Endothelial cell (in vitro differentiated cells): ENCODE measurements at regions not wholly inside any gene's neighbourhood (a gene's known extent, or its start where the extent isn't known, plus 50 kb on each side); places are given as distances from the start of the nearest gene placed in this dataset.

Experiments
- DNase-seq: peaks from one replicate; pipeline ENCODE4 v3.0.0; 2021; ENCODE audit warnings: low spot score
- H3K27ac Mint-ChIP-seq: one replicate; pipeline ENCODE4 v1.8.0; 2021; ENCODE audit warnings: mixed read lengths, inconsistent platforms; ENCODE audit not compliant: unreplicated experiment
- H3K27me3 Mint-ChIP-seq: one replicate; pipeline ENCODE4 v1.8.0; 2021; ENCODE audit warnings: mild to moderate bottlenecking, moderate library complexity, mixed read lengths, inconsistent platforms; ENCODE audit not compliant: unreplicated experiment
- H3K36me3 Mint-ChIP-seq: one replicate; pipeline ENCODE4 v1.8.0; 2021; ENCODE audit warnings: mild to moderate bottlenecking, low read depth, mixed read lengths, inconsistent platforms; ENCODE audit not compliant: unreplicated experiment
- H3K4me1 Mint-ChIP-seq: one replicate; pipeline ENCODE4 v1.8.0; 2021; ENCODE audit warnings: mild to moderate bottlenecking, mixed read lengths, inconsistent platforms; ENCODE audit not compliant: unreplicated experiment
- H3K4me3 Mint-ChIP-seq: one replicate; pipeline ENCODE4 v1.8.0; 2021; ENCODE audit warnings: mild to moderate bottlenecking, mixed read lengths, inconsistent platforms; ENCODE audit not compliant: unreplicated experiment
- H3K9me3 Mint-ChIP-seq: one replicate; pipeline ENCODE4 v1.8.0; 2021; ENCODE audit warnings: mixed read lengths, inconsistent platforms; ENCODE audit not compliant: unreplicated experiment
- CTCF ChIP-seq: fragments of 200-600 bp; sonication (generic); IDR thresholded peaks from one replicate; pipeline ENCODE4 v1.5.0; 2021; ENCODE audit warnings: antibody characterized with exemption; ENCODE audit not compliant: unreplicated experiment

DNA sequence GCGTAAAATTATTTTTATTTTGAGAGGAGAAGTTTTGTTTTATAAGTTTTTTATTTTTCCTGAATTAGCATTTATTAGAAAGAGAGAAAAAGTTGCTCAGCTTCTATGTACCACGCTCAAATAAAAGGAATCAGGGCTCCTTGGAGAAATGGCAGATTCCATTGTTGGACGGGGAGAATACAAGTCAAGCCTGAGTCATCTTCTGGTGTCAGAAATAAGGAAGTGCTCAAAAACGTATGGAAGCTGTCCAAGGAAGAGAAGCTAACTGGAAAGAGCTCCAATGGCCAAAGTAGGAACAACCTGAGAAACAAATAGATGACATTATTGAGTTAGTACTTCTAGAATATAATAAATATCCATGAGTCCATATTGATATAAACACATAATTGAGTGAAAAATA is 89.3 kb upstream of the NEIL3 start:
- Mint-ChIP-seq H3K9me3 (no peaks in the 10 kb centered on the region), H3K4me3 (no peak overlapping the region), H3K27me3 (peaks cover 1% of the 10 kb centered on the region), H3K27ac (no peak overlapping the region), H3K4me1 (peaks cover 14% of the 10 kb centered on the region), H3K36me3 (no peaks in the 10 kb centered on the region)
- TF ChIP-seq CTCF, result no peak
- DNase-seq, result no peak

DNA sequence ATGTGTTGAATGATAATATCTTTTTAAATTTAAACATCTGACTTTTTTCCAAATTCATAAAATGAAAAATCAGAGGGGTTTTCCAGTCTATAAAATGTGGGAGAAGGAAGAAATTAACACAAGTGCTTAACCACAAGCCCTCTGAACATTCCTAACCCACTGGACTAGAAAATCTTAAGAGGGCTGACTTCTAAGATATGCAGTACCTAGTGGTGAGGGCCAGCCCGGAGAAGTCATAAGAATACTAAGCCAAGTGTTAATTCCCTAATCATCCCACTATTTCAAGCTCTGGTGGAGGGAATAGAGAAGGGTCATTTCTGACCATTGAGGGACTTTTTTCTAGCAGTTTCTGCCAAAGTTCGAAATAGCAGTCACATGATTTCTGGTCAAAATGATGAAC is 86.9 kb upstream of the NEIL3 start:
- peaks cover 8% of the 10 kb centered on the region for H3K4me1 Mint-ChIP-seq
- no peaks in the 10 kb centered on the region for H3K9me3 Mint-ChIP-seq
- H3K36me3 Mint-ChIP-seq, result no peaks in the 10 kb centered on the region
- H3K27ac Mint-ChIP-seq, result no peak overlapping the region
- no peak overlapping the region for H3K4me3 Mint-ChIP-seq
- no peak for TF ChIP-seq CTCF
- H3K27me3 Mint-ChIP-seq, result peaks cover 1% of the 10 kb centered on the region
- no peak for DNase-seq

GRCh38 chr4:177225605-177226004 is 84.1 kb upstream of the NEIL3 start:
- H3K36me3 Mint-ChIP-seq, result no peaks in the 10 kb centered on the region
- H3K4me1 Mint-ChIP-seq, result peaks cover 27% of the 10 kb centered on the region
- H3K9me3 Mint-ChIP-seq, result no peaks in the 10 kb centered on the region
- no peak for TF ChIP-seq CTCF
- no peak for DNase-seq
- no peak overlapping the region for H3K4me3 Mint-ChIP-seq
- H3K27me3 Mint-ChIP-seq, result no peaks in the 10 kb centered on the region
- no peak overlapping the region for H3K27ac Mint-ChIP-seq

DNA sequence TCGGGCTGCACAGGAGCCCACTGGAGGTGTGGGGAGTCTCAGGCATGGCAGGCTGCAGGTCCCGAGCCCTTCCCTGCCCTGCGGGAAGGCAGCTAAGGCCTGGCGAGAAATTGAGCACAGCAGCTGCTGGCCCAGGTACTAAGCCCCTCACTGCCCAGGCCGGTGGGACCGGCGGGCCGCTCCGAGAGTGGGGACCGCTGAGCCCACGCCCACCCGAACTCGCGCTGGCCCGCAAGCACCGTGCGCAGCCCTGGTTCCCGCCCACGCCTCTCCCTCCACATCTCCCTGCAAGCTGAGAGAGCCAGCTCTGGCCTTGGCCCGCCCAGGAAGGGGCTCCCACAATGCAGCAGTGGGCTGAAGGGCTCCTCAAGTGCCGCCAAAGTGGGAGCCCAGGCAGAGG is 82.0 kb upstream of the NEIL3 start:
- no peak for TF ChIP-seq CTCF
- H3K4me1 Mint-ChIP-seq, result peaks cover 24% of the 10 kb centered on the region
- H3K27me3 Mint-ChIP-seq, result no peaks in the 10 kb centered on the region
- no peaks in the 10 kb centered on the region for H3K36me3 Mint-ChIP-seq
- DNase-seq, result no peak
- H3K9me3 Mint-ChIP-seq, result no peaks in the 10 kb centered on the region
- H3K27ac Mint-ChIP-seq, result no peak overlapping the region
- no peak overlapping the region for H3K4me3 Mint-ChIP-seq

DNA sequence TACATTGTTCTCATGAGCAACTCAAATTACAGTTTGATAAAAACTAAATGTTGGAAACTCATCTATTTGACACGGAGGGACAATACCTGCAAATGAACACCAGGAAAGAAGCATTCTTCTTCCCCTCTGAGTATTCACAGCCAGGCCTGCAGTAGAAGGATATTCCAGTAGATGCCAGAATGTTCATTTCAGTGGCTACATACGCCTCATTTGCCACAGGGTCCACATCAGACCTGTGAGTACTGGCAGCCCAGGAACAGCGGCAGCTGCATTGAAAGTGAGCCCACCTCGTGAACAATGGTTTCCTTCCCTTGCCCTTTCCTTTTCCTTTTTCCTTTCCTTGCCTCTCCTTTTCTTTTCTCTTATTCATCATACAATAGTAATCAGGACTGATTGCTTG is 81.1 kb upstream of the NEIL3 start:
- Mint-ChIP-seq H3K27me3 (no peaks in the 10 kb centered on the region), H3K36me3 (no peaks in the 10 kb centered on the region), H3K4me1 (peaks cover 22% of the 10 kb centered on the region), H3K9me3 (no peaks in the 10 kb centered on the region), H3K4me3 (no peak overlapping the region), H3K27ac (peak overlapping the region; percentile 80)
- DNase-seq, result peak; percentile 11
- no peak for TF ChIP-seq CTCF
